ENCODE measurements at regions not wholly inside any gene's neighbourhood (a gene's known extent, or its start where the extent isn't known, plus 50 kb on each side); places are given as distances from the start of the nearest gene placed in this dataset.

DNA sequence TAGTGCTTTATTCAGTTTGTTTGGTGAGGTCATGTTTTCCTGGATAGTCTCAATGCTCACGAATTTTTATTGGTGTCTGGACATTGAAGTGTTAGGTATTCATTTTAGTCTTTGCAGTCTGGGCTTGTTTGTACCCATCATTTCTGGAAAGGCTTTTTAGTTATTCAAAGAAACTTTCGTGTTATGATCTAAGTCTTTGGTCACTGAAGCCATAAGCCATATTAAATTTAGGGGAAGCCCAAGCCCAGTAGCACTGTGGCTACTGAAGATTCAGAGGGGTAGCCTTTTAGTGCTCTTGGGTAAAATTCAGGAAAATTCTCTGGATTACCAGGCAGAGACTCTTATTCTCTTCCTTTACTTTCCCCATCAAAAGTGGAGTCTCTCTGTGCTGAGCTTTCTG is 56.2 kb upstream of the PEX5L start:
- TF ChIP-seq, protein P1, sequence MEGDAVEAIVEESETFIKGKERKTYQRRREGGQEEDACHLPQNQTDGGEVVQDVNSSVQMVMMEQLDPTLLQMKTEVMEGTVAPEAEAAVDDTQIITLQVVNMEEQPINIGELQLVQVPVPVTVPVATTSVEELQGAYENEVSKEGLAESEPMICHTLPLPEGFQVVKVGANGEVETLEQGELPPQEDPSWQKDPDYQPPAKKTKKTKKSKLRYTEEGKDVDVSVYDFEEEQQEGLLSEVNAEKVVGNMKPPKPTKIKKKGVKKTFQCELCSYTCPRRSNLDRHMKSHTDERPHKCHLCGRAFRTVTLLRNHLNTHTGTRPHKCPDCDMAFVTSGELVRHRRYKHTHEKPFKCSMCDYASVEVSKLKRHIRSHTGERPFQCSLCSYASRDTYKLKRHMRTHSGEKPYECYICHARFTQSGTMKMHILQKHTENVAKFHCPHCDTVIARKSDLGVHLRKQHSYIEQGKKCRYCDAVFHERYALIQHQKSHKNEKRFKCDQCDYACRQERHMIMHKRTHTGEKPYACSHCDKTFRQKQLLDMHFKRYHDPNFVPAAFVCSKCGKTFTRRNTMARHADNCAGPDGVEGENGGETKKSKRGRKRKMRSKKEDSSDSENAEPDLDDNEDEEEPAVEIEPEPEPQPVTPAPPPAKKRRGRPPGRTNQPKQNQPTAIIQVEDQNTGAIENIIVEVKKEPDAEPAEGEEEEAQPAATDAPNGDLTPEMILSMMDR (IDR thresholded peaks at IDR 0.05; ENCODE audit: insufficient read depth, missing control alignments): no peak
- DNase-seq (ENCODE audit: insufficient read length, low spot score) (no peak), FAIRE-seq (no peak)

- FAIRE-seq (no peak), DNase-seq (ENCODE audit: insufficient read length, low spot score) (no peak)
- TF ChIP-seq, protein P1 (IDR thresholded peaks at IDR 0.05; ENCODE audit: insufficient read depth, missing control alignments): no peak
Observed at GRCh38 chr3:180093535-180093934, 56.8 kb upstream of the PEX5L start.

GRCh38 chr3:180097626-180098025 is 60.9 kb upstream of the PEX5L start:
- TF ChIP-seq, protein P1 (IDR thresholded peaks at IDR 0.05; ENCODE audit: insufficient read depth, missing control alignments): no peak
- FAIRE-seq (peak; percentile 11), DNase-seq (ENCODE audit: insufficient read length, low spot score) (no peak)

DNA sequence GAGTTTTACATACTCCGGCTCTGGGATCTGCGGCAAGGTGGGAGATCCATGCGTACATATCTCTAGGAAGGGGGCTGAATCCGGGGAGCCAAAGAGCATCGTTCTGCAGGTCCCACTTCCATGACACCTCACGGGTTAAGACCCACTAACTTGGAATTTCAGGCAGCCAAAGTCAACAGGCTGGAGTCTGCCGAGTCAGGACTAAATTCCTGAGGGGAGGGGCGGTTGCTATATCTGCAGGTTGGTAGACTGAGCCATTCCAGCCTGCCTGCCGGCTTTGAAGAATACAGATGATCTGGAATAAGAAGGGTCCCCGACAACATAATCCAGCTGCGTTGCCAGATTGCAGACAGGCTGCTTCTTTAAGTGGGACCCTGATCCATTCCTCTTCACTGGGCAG is 65.4 kb upstream of the PEX5L start:
- FAIRE-seq (no peak), DNase-seq (ENCODE audit: insufficient read length, low spot score) (no peak)
- TF ChIP-seq, protein P1 (IDR thresholded peaks at IDR 0.05; ENCODE audit: insufficient read depth, missing control alignments): no peak

DNA sequence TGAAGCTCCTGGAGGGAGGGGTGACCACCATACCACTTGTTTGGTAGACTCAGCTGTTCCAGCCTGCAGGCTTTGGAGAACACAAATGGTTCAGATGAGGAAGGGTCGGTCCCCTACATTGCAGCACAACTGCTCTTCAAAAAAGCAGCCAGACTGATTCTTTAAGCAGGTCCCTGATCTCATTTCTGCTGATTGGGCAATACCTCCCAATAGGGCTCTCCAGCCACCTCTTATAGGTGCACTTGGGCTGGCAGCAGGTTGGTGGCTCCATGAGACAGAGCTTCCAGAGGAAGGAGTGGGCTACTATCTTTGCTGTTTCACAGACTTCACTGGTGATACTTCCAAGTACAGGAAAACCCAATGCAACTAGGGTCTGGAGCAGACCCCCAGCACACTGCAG is 65.9 kb upstream of the PEX5L start:
- TF ChIP-seq, protein P1 (IDR thresholded peaks at IDR 0.05; ENCODE audit: insufficient read depth, missing control alignments): no peak
- DNase-seq (ENCODE audit: insufficient read length, low spot score) (no peak), FAIRE-seq (no peak)

DNA sequence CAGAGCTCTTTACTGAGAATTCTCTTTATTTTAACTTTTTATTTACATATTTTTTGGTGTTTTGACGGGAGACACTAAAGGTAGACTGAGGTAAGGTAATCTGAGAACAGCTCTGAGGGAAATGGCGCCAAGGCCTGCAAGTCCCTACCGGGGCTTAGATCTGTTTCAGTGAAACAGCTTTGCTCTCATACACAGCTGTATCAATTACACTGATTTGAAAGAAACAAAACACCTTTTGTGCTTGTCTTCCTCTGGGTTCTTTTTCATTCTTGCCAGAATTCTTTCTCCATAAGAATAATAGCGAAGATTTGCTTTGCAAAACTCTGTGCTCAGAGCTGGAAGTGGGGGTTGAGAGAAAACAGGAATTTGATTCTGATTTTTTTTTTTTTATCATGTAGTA is 79.5 kb upstream of the PEX5L start:
- FAIRE-seq (no peak), DNase-seq (ENCODE audit: insufficient read length, low spot score) (no peak)
- TF ChIP-seq, protein P1 (IDR thresholded peaks at IDR 0.05; ENCODE audit: insufficient read depth, missing control alignments): no peak

- TF ChIP-seq, protein P1 (IDR thresholded peaks at IDR 0.05; ENCODE audit: insufficient read depth, missing control alignments): no peak
- FAIRE-seq (no peak), DNase-seq (ENCODE audit: insufficient read length, low spot score) (no peak)
Observed at GRCh38 chr3:180116658-180117057, 79.9 kb upstream of the PEX5L start.
